HTR-8/SVneo (cell line): ENCODE measurements at regions not wholly inside any gene's neighbourhood (a gene's known extent, or its start where the extent isn't known, plus 50 kb on each side); places are given as distances from the start of the nearest gene placed in this dataset.

Experiments
- DNase-seq: peaks from one replicate; pipeline ENCODE4 v3.0.0; 2011; ENCODE audit warnings: low spot score, mixed read lengths; ENCODE audit not compliant: insufficient read length
- FAIRE-seq: peaks from 2 replicates; lab custom pipeline; 2011; peaks lifted over from hg19 to GRCh38; lab: Jason Lieb, UNC

GRCh38 chr6:159375014-159375413 is 205.8 kb downstream of the FNDC1 start:
- FAIRE-seq: no peak
- DNase-seq: no peak

GRCh38 chr6:159373670-159374069 is 204.5 kb downstream of the FNDC1 start:
- no peak for DNase-seq
- no peak for FAIRE-seq

- no peak for FAIRE-seq
- no peak for DNase-seq
Measured at GRCh38 chr6:159372333-159372732, 203.1 kb downstream of the FNDC1 start.

- DNase-seq: no peak
- FAIRE-seq: no peak
Measured at GRCh38 chr6:159360306-159360705, 191.1 kb downstream of the FNDC1 start.

GRCh38 chr6:159359581-159360297 is 190.5 kb downstream of the FNDC1 start:
- no peak for FAIRE-seq
- DNase-seq: no peak

GRCh38 chr6:159358562-159358961 is 189.4 kb downstream of the FNDC1 start:
- no peak for FAIRE-seq
- no peak for DNase-seq

- FAIRE-seq (no peak), DNase-seq (no peak)
Measured at GRCh38 chr6:159357211-159357915, 188.2 kb downstream of the FNDC1 start.

GRCh38 chr6:159353193-159353592 is 184.0 kb downstream of the FNDC1 start:
- FAIRE-seq: no peak

GRCh38 chr6:159351707-159352106 is 182.5 kb downstream of the FNDC1 start:
- no peak for DNase-seq
- FAIRE-seq: no peak

More at GRCh38 chr6:159353193-159353592, 184.0 kb downstream of the FNDC1 start:
- DNase-seq: no peak

GRCh38 chr6:159349915-159350314 is 180.7 kb downstream of the FNDC1 start:
- DNase-seq (no peak), FAIRE-seq (no peak)

GRCh38 chr6:159343709-159344108 is 174.5 kb downstream of the FNDC1 start:
- DNase-seq: no peak
- no peak for FAIRE-seq

GRCh38 chr6:159342146-159342545 is 172.9 kb downstream of the FNDC1 start:
- FAIRE-seq (no peak), DNase-seq (no peak)

GRCh38 chr6:159334068-159334467 is 164.9 kb downstream of the FNDC1 start:
- DNase-seq (no peak), FAIRE-seq (no peak)

GRCh38 chr6:159331451-159331850 is 162.3 kb downstream of the FNDC1 start:
- DNase-seq (no peak), FAIRE-seq (no peak)

GRCh38 chr6:159329081-159329480 is 159.9 kb downstream of the FNDC1 start:
- FAIRE-seq: no peak
- DNase-seq: no peak

- FAIRE-seq: no peak
Measured at GRCh38 chr6:159328052-159328451, 158.9 kb downstream of the FNDC1 start.

GRCh38 chr6:159325476-159325875 is 156.3 kb downstream of the FNDC1 start:
- no peak for FAIRE-seq
- DNase-seq: no peak

More at GRCh38 chr6:159328052-159328451, 158.9 kb downstream of the FNDC1 start:
- no peak for DNase-seq

GRCh38 chr6:159324596-159324995 is 155.4 kb downstream of the FNDC1 start:
- no peak for FAIRE-seq
- no peak for DNase-seq
